HTR-8/SVneo (cell line): ENCODE measurements at regions not wholly inside any gene's neighbourhood (a gene's known extent, or its start where the extent isn't known, plus 50 kb on each side); places are given as distances from the start of the nearest gene placed in this dataset.

Source experiments
- DNase-seq: peaks from one replicate; pipeline ENCODE4 v3.0.0; 2011; ENCODE audit warnings: low spot score, mixed read lengths; ENCODE audit not compliant: insufficient read length
- FAIRE-seq: peaks from 2 replicates; lab custom pipeline; 2011; peaks lifted over from hg19 to GRCh38; lab: Jason Lieb, UNC

DNA sequence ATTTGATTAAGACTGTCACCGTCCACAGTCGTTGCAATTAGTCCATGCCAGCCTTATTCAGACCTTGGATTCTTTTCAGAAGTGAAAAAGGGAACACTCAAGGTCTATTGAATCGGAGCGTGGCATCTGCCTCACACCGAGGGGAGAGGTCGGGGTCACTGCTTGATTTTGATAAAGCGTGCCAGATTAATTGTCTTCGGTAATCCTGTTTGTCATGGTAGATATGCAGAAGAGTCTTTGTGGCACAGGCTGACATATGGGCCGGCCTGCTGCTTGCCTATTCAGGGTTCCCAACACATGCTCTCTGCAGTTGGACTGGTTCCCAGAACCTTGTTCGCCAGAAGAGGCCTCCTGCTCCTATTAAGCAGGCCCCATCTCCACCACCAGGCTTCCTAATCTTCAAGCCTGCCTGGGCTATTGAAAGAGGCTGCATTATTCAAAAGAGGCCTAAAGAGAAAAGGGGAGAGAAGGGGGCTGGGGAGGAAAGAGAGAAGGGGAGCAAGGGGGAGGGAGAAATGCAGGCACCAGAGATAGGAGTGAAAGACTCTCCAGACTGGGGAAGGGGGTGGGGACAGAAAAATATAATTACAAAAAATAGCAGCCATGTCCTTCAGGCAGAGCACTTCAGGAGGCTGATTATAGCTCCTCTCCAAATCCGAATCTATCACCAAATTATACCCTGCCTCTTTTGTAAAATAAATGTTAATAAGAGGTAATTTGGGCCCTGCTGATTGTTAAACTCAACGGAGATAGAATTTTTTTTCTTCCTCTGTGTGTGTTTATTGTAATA is 611.3 kb downstream of the HDGFL1 start:
- FAIRE-seq (no peak), DNase-seq (no peak)

DNA sequence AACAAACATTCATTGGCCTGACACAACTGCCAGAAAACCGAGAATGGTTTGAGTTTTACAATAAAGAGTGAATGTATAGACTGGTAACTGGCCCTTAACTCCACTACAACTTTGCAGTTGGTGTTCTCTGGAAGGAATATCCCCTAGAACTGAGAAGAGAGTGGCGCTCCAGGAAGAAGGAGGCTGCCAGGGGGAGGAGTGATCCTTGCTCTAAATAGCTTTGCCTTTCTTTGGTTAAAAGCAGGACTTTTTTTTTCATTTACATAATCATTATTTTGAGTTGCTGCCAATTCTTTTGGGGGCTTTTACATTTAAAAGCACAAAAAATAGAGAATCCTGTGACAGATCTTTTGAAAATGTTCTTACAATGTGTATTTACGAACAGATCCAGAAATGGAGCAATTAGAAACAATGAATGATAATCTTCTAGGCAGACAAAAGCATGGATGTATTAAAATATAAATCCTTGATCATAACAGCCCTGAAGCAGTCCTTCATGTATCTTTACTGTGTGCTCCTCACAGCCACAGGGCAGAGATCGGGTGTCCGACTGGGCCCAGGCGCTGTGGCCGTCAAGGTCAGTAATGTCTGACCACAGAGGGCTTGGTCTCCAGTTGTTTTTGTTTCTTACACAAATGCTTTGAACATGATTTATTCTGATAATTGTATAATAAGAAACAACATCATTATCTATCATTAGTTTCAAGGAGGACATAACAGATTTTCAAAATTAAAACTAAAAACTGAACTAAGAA is 612.2 kb downstream of the HDGFL1 start:
- FAIRE-seq (no peak), DNase-seq (no peak)

DNA sequence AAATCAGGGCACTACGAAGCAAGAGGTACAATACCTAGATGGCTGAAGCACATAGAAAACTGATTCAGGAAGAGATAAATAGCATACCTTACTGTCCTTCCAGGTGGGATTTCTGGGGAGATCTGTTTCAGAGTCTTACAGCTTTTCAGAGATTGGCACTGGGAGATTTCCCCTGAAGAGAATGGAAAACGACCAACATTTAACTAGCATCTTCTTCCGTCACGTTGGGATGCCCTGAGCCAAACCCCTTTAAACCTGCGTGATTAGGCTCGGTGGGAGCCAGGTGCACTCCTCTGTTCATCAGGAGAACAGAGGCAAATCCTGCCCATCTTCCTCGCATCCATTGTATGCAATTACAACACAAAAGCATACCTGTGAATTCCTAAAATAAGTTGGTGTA is 614.5 kb downstream of the HDGFL1 start:
- no peak for DNase-seq
- FAIRE-seq: no peak

- DNase-seq (no peak), FAIRE-seq (no peak)
Measured at GRCh38 chr6:23184351-23184750, 615.0 kb downstream of the HDGFL1 start.

DNA sequence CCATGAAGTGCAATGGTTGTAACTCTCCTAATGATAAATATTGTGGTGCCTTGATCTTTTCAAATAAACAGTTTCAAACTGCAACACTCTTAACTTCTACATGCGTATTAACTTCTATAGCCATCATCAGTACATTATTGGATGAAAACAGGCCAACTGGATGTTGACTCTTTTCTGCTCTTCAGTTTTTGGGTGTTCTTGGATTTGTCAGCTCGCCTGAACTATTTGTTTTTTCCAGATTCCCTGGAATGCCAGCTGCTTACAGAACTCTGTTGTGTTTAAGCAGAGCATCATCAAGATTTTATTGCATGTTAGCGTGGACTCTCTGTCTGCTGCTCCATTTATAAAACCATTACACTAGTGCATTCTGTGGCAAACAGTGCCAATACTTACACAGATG is 626.1 kb downstream of the HDGFL1 start:
- no peak for DNase-seq
- no peak for FAIRE-seq

DNA sequence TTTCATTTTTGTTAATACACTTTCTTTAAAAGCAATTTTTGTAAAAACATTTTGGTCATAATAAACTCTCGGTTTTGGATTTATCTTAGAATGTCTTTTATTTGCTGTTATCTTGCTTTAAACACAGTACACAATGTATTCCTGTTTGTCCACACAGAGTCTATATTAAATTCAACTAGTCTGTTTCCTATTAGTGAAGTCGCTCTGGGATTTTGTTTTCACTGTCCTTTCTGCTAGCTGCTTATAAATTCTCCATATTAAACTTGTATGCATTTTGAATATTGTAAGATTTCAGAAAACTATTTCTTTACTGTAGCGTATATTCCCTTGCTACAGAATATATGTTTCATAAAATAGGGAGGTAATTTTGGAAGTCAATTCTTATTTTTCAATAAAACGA is 630.2 kb downstream of the HDGFL1 start:
- no peak for DNase-seq
- FAIRE-seq: no peak

GRCh38 chr6:23200946-23201345 is 631.6 kb downstream of the HDGFL1 start:
- DNase-seq: no peak
- no peak for FAIRE-seq

DNA sequence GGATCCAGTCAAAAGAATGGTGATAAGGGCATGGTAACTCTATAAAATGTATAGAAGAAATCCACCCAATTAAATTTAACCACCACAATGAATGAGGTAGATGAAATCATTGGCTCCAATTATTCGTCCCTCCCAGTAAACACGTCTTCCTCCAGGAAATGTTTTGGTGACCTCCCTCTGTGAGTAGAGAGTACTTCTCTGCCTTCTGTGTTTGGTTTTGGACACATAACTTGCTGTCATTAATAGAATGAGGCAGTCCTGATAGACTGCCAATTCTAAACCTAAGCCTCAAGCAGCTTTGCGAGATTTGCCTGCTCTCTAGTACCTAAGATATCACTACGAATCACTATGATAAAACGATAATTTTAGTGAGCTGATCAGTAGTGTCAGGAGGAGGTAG is 632.8 kb downstream of the HDGFL1 start:
- DNase-seq (no peak), FAIRE-seq (no peak)

DNA sequence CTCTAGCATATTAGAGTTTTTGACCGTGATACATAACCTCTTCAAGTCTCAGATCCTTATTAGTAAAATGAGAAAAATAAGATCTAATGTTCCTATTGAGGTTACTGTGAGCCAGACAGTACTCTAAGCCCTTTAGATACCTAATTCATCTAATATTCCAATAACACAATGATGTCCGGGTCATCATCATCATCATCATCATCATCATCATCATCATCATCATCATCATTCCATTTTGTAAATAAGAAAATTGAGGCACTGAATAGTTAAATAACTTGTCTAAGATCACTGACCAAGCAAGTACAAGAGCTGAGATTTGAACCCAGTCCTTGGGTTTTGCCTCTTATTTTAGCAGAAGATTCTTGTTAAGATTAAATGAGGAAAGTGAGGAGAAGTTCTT is 643.0 kb downstream of the HDGFL1 start:
- DNase-seq: no peak
- no peak for FAIRE-seq

GRCh38 chr6:23213193-23213592 is 643.8 kb downstream of the HDGFL1 start:
- DNase-seq: no peak
- no peak for FAIRE-seq

DNA sequence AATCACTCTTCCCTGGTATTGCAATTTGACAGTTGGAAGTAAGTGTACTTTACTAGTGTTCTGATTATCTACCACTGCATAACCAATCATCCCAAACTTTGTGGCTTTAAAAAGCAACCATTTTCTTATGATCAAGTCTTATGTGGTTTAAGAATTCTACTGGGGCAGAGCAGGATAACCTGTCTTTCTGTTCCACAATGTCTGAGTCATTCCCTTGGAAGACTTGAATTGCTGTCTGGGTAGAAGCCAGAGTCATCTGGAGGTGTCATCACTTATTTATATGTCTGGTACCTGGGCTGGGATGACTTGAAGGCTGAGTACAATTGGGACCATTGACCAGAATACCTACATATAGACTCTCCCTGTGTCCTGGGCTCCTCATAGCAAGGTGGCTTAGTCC is 644.3 kb downstream of the HDGFL1 start:
- no peak for FAIRE-seq
- DNase-seq: no peak

DNA sequence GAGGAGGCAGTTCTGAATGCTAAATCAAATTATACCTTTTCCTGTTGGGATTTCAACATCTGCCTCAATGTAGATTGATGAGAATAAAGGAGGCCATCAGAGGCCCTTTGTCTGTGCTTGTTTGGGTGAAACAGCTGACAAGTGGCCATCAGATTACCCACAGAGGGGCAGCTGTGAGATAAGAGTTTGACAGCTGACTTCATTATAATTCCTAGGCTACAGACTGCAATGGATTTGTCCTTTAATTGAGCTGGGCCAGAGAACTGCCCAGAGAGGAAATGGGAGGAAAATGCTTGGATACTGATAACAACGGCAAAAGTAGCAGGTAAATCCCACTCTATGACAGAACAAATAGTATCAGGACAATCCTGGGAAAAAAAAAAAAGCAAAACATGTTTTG is 649.4 kb downstream of the HDGFL1 start:
- no peak for FAIRE-seq

GRCh38 chr6:23222724-23223123 is 653.4 kb downstream of the HDGFL1 start:
- DNase-seq: no peak
- FAIRE-seq: no peak

More for the DNA sequence above, 649.4 kb downstream of the HDGFL1 start:
- no peak for DNase-seq

DNA sequence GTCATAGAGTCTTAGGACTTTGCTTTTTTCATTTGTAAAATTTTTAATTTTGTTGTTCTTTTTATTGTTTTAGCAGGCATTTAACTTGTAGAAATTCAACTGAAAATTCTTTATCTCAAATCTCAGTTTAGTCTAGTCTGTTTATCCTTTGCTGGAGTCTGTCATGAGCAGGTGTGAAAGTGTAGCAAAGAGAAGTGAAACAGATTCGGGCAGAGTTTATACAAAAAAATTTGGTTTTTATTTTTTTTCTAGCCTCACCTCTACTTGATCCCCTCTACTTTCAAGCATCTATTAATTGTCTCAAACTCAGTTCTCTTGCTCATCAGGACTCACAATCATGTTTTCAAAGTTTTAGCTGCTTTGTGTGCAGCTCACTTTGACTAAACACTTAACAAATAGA is 655.2 kb downstream of the HDGFL1 start:
- DNase-seq: no peak
- no peak for FAIRE-seq

GRCh38 chr6:23228439-23229024 is 659.2 kb downstream of the HDGFL1 start:
- FAIRE-seq (no peak), DNase-seq (no peak)

- no peak for FAIRE-seq
- DNase-seq: no peak
Measured at GRCh38 chr6:23243854-23244253, 674.5 kb downstream of the HDGFL1 start.

GRCh38 chr6:23244300-23244699 is 674.9 kb downstream of the HDGFL1 start:
- FAIRE-seq (no peak), DNase-seq (no peak)

DNA sequence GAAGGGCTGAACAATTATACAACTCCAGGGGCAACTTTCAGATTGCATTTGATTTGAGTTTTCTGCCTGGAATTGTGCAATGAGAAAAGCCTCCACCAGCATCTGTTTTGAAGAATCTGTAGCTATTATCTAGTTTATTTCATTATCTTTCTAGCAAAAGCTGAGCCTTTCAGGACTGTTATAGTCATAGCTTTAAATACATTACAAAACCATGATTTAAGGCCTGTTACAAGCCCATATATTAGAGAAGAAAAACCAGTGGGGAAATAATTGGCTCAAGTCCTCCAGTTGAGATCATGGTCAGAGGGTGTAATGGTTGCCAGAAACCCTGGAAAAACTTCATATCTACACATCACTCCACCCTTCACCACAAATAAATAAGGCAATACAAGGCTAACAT is 676.2 kb downstream of the HDGFL1 start:
- FAIRE-seq: no peak
- DNase-seq: no peak

GRCh38 chr6:23246896-23247295 is 677.5 kb downstream of the HDGFL1 start:
- DNase-seq: no peak

GRCh38 chr6:23250556-23250955 is 681.2 kb downstream of the HDGFL1 start:
- DNase-seq: no peak
- FAIRE-seq: no peak

More at GRCh38 chr6:23246896-23247295, 677.5 kb downstream of the HDGFL1 start:
- FAIRE-seq: no peak

- FAIRE-seq (no peak), DNase-seq (no peak)
Measured at GRCh38 chr6:23262864-23263263, 693.5 kb downstream of the HDGFL1 start.
